Epithelial cell of proximal tubule (primary cell): ENCODE measurements at regions not wholly inside any gene's neighbourhood (a gene's known extent, or its start where the extent isn't known, plus 50 kb on each side); places are given as distances from the start of the nearest gene placed in this dataset.
A peak's percentile ranks its signal among the peaks of the same experiment; 100 is the strongest.

ENCODE experiments used
- DNase-seq: peaks from one replicate; pipeline ENCODE4 v3.0.0-alpha.2; 2011; ENCODE audit warnings: low read depth
- H3K4me3 ChIP-seq: 2 replicates; pipeline ENCODE4 v1.5.1; 2011; ENCODE audit warnings: low read depth, mild to moderate bottlenecking, low read length
- TF ChIP-seq, protein P1 (sequence below): conservative IDR thresholded peaks from 2 replicates; pipeline ENCODE4 v1.5.1; 2012; ENCODE audit warnings: low read depth, mild to moderate bottlenecking, low read length

DNA sequence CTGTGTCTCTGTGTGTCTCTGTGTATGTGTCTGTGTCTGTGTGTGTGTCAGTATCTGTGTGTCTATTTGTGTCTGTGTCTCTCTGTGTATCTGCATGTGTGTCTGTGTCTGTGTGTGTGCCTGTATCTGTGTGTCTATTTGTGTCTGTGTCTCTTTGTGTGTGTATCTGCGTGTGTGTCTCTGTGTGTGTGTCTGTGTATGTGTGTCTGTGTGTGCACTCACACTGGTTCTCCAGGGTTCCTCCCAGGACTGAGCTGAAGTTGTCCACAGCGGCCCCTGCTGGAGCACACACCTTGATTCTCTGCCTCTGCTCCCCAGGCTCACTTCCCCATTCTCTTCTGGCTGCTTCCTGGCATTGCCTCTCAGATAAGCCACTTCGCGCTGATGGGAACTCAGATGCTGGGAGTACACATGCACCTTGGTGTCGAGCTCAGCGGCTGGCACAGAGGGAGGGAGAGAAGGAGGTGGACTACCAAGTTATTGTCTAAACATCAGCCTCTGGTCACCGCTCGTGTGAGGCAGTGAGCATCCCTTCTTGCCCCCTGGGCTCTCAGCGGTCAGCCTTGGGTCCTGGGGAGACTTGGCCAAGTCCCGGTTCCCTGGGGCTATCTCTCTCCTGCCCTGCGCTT, 104.9 kb upstream of the NXT1 start:
- DNase-seq = no peak
- H3K4me3 ChIP-seq = no peak overlapping the region
- TF ChIP-seq, protein P1, sequence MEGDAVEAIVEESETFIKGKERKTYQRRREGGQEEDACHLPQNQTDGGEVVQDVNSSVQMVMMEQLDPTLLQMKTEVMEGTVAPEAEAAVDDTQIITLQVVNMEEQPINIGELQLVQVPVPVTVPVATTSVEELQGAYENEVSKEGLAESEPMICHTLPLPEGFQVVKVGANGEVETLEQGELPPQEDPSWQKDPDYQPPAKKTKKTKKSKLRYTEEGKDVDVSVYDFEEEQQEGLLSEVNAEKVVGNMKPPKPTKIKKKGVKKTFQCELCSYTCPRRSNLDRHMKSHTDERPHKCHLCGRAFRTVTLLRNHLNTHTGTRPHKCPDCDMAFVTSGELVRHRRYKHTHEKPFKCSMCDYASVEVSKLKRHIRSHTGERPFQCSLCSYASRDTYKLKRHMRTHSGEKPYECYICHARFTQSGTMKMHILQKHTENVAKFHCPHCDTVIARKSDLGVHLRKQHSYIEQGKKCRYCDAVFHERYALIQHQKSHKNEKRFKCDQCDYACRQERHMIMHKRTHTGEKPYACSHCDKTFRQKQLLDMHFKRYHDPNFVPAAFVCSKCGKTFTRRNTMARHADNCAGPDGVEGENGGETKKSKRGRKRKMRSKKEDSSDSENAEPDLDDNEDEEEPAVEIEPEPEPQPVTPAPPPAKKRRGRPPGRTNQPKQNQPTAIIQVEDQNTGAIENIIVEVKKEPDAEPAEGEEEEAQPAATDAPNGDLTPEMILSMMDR = peak; percentile 68

DNA sequence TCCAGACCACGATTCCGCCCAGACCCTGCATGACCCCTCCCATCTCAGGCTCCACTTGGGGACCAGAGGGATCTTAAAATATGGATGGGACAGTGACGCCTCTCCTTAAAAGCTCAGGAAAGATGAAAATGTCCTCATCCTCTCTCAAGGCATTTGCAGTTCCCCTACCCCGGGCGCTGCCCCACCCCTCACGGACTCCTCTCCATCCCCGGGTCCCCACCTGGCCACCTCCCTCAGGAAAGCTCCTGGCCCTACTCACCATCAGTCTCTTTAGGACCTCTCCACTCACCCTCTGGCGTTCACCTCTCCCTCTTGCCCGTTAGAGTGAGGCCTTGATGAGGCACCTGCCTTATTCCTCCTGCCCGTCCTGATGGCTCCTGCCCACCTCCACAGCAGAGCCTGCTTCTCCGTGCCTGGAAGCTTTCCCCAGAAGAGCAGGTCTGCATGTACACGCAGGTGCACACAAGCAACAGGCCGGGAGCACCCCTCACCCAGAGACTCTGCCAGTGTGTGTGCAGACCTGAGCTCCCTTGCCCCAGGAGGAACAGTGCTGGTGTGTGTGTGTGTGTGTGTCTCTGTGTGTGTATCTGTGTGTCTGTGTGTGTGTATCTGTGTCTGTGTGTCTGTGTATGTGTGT, 105.6 kb upstream of the NXT1 start:
- no peak for DNase-seq
- no peak overlapping the region for H3K4me3 ChIP-seq
- TF ChIP-seq, protein P1 = no peak

DNA sequence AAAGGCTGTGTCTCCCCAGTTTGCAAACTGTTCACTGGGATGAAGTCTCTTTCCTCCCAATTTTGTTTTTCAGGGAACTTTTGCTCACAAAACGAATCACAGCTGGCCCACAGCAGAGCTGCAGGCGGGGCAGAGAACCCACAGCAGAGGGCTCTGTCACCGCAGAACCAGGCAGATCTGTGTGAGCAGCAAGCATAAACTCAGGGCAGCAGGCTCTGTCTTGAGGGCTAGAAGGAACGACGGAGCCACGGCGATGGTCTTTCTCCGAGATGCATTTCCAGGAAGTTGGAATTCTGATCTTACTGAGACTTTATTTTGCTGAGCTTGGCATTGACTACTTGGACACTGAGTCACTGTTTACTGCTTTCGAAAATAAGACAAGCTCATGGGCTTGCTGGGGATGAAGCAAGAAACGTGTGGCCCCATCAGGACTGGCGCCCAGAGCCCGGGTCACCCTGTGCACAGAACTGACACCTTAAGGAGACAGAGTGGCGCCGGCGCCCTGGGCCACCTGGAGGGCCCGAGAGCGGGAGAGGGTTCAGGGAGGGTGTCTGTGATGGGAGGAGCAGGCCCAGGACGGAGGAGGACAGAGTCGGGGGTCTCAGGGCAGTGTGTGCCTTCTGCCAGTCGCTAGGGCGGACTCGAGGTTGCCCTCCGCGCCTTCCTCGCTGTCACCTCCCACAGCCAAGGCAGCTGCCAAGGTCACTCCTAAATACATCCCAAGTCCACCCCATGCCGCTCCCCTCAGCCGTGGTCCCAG, 106.3 kb upstream of the NXT1 start:
- H3K4me3 ChIP-seq = no peak overlapping the region
- no peak for DNase-seq
- TF ChIP-seq, protein P1 = no peak

DNA sequence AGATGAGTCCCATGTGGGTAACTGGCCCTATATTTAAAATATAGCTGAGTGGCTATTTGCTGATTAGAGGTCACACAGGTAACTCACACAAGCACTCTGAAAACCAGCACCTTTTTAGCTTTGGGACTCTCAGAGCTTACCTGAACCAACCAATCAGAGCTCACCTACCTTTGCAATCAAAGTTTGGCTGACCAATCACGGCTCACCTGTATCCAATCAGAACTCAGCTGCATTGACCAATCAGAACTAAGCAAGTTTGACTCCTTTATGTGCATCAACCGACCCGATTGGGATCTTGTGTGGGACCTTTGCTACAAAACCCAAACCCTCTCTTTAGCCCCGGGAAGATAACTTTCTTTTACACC, 106.8 kb upstream of the NXT1 start:
- TF ChIP-seq, protein P1 = no peak
- DNase-seq = no peak
- no peak overlapping the region for H3K4me3 ChIP-seq

GRCh38 chr20:23242556-23243180, 107.9 kb upstream of the NXT1 start:
- no peak overlapping the region for H3K4me3 ChIP-seq
- TF ChIP-seq, protein P1 = no peak
- DNase-seq = no peak

- TF ChIP-seq, protein P1 = no peak
- H3K4me3 ChIP-seq = no peak overlapping the region
- no peak for DNase-seq
These were observed 108.5 kb upstream of the NXT1 start for GRCh38 chr20:23242104-23242503.
